ENCODE measurements at regions not wholly inside any gene's neighbourhood (a gene's known extent, or its start where the extent isn't known, plus 50 kb on each side); places are given as distances from the start of the nearest gene placed in this dataset.

DNA sequence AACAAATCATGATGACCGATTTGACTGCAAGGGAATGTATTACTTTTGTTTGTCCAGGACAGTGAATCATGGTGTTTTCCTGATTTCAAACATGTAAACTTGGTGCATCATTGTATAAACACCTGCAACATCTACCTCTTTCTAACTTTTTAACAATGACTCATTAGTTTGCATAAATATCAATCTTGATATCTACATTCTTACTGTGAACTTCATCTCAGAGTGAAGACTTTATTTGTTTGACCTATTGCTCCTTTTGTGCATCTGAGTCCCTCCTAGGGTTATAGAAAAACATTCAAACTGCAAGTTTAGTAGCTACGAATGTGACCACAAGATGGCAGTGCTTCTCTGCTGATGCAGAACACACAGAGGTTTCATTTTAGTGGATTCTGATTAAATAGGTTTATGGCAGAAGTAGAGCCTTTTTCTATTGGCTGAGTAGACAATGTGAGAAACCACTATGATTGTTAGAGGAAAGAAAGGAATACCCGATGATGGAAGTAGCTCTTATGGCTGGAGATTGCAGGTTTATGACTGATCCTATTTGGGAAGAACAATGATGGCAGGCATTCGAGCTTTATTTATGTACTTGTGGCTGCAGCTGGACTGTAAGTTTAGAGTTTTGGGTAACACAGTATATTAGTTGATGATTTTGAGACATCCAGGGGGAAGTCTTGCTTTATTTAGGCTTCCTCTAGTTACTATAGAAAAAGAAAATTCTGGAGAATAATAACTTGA lies 244.2 kb upstream of the OR4E1 start:
- in situ Hi-C loops (cut with HindIII; ENCODE audit: low sequenced_read_pairs) = no loop called here
- no peak overlapping the region for H3K4me3 ChIP-seq (ENCODE audit: low read depth, low read length)
- TF ChIP-seq, protein P1, sequence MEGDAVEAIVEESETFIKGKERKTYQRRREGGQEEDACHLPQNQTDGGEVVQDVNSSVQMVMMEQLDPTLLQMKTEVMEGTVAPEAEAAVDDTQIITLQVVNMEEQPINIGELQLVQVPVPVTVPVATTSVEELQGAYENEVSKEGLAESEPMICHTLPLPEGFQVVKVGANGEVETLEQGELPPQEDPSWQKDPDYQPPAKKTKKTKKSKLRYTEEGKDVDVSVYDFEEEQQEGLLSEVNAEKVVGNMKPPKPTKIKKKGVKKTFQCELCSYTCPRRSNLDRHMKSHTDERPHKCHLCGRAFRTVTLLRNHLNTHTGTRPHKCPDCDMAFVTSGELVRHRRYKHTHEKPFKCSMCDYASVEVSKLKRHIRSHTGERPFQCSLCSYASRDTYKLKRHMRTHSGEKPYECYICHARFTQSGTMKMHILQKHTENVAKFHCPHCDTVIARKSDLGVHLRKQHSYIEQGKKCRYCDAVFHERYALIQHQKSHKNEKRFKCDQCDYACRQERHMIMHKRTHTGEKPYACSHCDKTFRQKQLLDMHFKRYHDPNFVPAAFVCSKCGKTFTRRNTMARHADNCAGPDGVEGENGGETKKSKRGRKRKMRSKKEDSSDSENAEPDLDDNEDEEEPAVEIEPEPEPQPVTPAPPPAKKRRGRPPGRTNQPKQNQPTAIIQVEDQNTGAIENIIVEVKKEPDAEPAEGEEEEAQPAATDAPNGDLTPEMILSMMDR (IDR thresholded peaks at IDR 0.05; ENCODE audit: low read depth, low read length) = peak; percentile 85
- peak; percentile 55 for DNase-seq (ENCODE audit: low read depth, low spot score)

DNA sequence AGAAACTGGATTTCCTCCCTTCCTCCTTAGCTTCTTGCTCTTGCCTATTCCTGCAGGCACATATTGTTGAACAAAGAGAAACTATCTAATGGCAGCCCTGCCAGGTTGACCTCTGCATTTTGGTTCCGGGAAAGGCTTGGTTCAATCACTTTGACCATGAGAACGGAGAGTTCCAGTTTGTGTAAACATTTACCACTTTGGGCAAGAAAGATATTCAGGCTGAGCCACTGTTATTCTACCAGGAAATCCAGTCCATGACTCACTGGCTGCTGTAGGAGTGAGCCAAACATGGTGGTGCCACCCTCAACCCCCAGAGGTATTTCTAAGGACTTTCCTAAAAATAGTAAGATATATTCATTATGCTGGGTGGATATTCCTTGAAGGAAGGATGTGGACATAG lies 242.2 kb upstream of the OR4E1 start:
- in situ Hi-C loops (cut with HindIII; ENCODE audit: low sequenced_read_pairs) = no loop called here
- peak; percentile 18 for DNase-seq (ENCODE audit: low read depth, low spot score)
- H3K4me3 ChIP-seq (ENCODE audit: low read depth, low read length) = no peak overlapping the region
- TF ChIP-seq, protein P1 (IDR thresholded peaks at IDR 0.05; ENCODE audit: low read depth, low read length) = no peak

DNA sequence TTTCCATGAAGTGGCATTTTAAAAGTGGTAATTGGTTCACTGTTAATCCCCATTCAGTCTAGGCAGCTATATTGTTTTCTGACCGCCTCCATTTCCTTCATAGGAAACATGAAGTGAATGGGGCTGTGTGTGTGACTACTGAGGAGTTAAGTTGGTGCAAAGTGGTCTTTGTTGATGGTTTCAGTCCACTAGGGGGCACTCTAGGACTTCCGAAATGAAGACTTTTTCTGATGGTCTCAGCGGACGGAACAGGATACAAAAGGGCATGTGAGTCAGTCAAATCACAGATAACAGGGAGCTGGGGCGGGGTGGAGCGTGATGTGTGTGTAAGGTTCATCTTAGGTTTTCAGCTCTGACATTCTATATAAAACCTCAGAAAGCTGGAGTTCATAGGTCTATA lies 240.1 kb upstream of the OR4E1 start:
- no peak overlapping the region for H3K4me3 ChIP-seq (ENCODE audit: low read depth, low read length)
- in situ Hi-C loops (cut with HindIII; ENCODE audit: low sequenced_read_pairs) = no loop called here
- TF ChIP-seq, protein P1 (IDR thresholded peaks at IDR 0.05; ENCODE audit: low read depth, low read length) = peak; percentile 67
- DNase-seq (ENCODE audit: low read depth, low spot score) = peak; percentile 69

DNA sequence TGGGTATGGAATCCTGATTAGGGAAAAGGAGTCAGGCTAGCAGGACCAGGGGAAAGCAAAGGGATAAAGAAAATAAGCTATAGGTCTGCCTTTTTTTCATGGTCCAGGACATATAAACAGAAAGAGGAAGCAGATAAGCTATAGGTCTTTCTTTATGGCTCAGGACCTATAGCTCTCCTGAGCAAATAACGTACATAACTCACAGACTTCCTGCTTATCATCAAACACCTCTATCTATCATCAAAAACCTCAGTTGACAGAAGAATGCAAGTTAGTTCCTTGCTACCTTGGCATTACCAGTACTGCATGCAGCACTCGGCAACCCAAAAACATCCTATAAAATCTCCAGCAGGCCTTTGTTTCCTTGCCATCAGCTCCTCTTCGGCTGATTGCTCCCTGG lies 238.7 kb upstream of the OR4E1 start:
- no peak overlapping the region for H3K4me3 ChIP-seq (ENCODE audit: low read depth, low read length)
- TF ChIP-seq, protein P1 (IDR thresholded peaks at IDR 0.05; ENCODE audit: low read depth, low read length) = no peak
- DNase-seq (ENCODE audit: low read depth, low spot score) = no peak
- in situ Hi-C loops (cut with HindIII; ENCODE audit: low sequenced_read_pairs) = no loop called here

DNA sequence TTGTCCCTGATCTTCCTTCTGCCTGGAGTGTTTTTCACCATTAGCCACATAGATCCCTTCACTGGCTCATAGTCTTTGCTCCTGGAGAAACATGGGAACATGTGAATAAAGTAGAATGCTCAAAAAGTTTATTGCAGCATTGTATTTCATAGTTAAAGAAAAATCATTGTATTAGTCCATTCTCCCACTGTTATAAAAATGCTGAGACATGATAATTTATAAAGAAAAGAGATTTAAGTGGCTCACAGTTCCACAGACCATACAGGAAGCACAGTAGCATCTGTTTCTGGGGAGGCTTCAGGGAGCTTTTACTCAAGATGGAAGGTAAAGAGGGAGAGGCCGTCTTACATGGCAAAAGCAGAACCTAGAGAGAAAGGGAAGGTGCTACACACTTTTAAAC lies 238.3 kb upstream of the OR4E1 start:
- TF ChIP-seq, protein P1 (IDR thresholded peaks at IDR 0.05; ENCODE audit: low read depth, low read length) = no peak
- no peak overlapping the region for H3K4me3 ChIP-seq (ENCODE audit: low read depth, low read length)
- in situ Hi-C loops (cut with HindIII; ENCODE audit: low sequenced_read_pairs) = no loop called here
- DNase-seq (ENCODE audit: low read depth, low spot score) = no peak

DNA sequence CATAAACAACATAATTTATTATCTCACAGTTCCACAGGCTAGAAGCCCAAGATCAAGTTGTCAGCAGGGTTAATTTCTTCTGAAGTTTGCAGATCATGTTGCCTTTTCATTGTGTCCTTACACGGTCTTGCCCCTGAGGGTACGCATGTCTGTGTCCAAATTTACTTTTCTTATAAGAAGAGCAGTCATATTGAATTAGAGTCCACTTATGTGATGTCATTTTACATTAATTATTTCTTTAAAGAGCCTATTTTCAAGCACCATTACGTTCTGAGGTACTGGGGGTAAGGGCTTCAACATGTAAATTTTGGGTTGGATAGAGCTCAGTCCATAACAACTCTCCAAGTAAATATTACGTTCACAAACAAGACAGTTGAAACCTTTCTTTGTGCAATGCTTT lies 236.6 kb upstream of the OR4E1 start:
- no peak overlapping the region for H3K4me3 ChIP-seq (ENCODE audit: low read depth, low read length)
- TF ChIP-seq, protein P1 (IDR thresholded peaks at IDR 0.05; ENCODE audit: low read depth, low read length) = no peak
- in situ Hi-C loops (cut with HindIII; ENCODE audit: low sequenced_read_pairs) = no loop called here

More for the DNA sequence above, 236.6 kb upstream of the OR4E1 start:
- DNase-seq (ENCODE audit: low read depth, low spot score) = no peak

Data from astrocyte of the spinal cord (primary cell).